GM20431 (cell line): ENCODE measurements at regions not wholly inside any gene's neighbourhood (a gene's known extent, or its start where the extent isn't known, plus 50 kb on each side); places are given as distances from the start of the nearest gene placed in this dataset.

ENCODE experiments used
- in situ Hi-C: fragments of 300-500 bp; cut with MseI, MboI; formaldehyde crosslinking; loops from one replicate; pipeline ENCODE4 v1.15.0; 2020; ENCODE audit warnings: low sequenced_read_pairs; ENCODE audit not compliant: unreplicated experiment

- in situ Hi-C loops, result no loop called here
Measured at GRCh38 chr4:18518098-18518497, 496.5 kb upstream of the LCORL start.

- in situ Hi-C loops, result no loop called here
Measured at GRCh38 chr4:18513861-18514260, 492.3 kb upstream of the LCORL start.

GRCh38 chr4:18512718-18513117 is 491.2 kb upstream of the LCORL start:
- in situ Hi-C loops, result no loop called here

GRCh38 chr4:18511727-18512126 is 490.2 kb upstream of the LCORL start:
- in situ Hi-C loops, result no loop called here

- in situ Hi-C loops, result no loop called here
Measured at GRCh38 chr4:18508786-18509185, 487.2 kb upstream of the LCORL start.

- in situ Hi-C loops, result no loop called here
Measured at GRCh38 chr4:18480928-18481327, 459.4 kb upstream of the LCORL start.

- in situ Hi-C loops, result no loop called here
Measured at GRCh38 chr4:18480342-18480741, 458.8 kb upstream of the LCORL start.

GRCh38 chr4:18479825-18480224 is 458.3 kb upstream of the LCORL start:
- in situ Hi-C loops, result no loop called here

GRCh38 chr4:18463987-18464559 is 442.5 kb upstream of the LCORL start:
- in situ Hi-C loops, result no loop called here

- in situ Hi-C loops, result no loop called here
Measured at GRCh38 chr4:18458465-18458864, 436.9 kb upstream of the LCORL start.

GRCh38 chr4:18454349-18454748 is 432.8 kb upstream of the LCORL start:
- in situ Hi-C loops, result no loop called here

GRCh38 chr4:18445110-18445509 is 423.6 kb upstream of the LCORL start:
- in situ Hi-C loops, result no loop called here

GRCh38 chr4:18444206-18444605 is 422.7 kb upstream of the LCORL start:
- in situ Hi-C loops, result no loop called here

GRCh38 chr4:18442957-18443356 is 421.4 kb upstream of the LCORL start:
- in situ Hi-C loops, result no loop called here

GRCh38 chr4:18441676-18442075 is 420.1 kb upstream of the LCORL start:
- in situ Hi-C loops, result no loop called here

GRCh38 chr4:18441203-18441590 is 419.6 kb upstream of the LCORL start:
- in situ Hi-C loops, result no loop called here

GRCh38 chr4:18440527-18441202 is 419.1 kb upstream of the LCORL start:
- in situ Hi-C loops, result no loop called here

GRCh38 chr4:18439311-18439710 is 417.8 kb upstream of the LCORL start:
- in situ Hi-C loops, result no loop called here

GRCh38 chr4:18435781-18436180 is 414.2 kb upstream of the LCORL start:
- in situ Hi-C loops, result no loop called here

- in situ Hi-C loops, result no loop called here
Measured at GRCh38 chr4:18422685-18423084, 401.1 kb upstream of the LCORL start.

GRCh38 chr4:18421519-18421918 is 400.0 kb upstream of the LCORL start:
- in situ Hi-C loops, result no loop called here

GRCh38 chr4:18419780-18420179 is 398.2 kb upstream of the LCORL start:
- in situ Hi-C loops, result no loop called here
